Body of pancreas (tissue), 4 donors: ENCODE measurements at regions not wholly inside any gene's neighbourhood (a gene's known extent, or its start where the extent isn't known, plus 50 kb on each side); places are given as distances from the start of the nearest gene placed in this dataset.

ENCODE experiments used
- CTCF ChIP-seq, 7 experiments: fragments of 450-650 bp in 4 of 7; fragments of 200-600 bp in 3 of 7; sonication (generic) in 3 of 7; IDR thresholded peaks; one replicate each; pipeline ENCODE4 v1.5.1; 2016 to 2019; ENCODE audit warnings: antibody characterized with exemption in 7 of 7
- POLR2A ChIP-seq, 3 donors: fragments of 450-650 bp; IDR thresholded peaks; one replicate each; pipeline ENCODE4 v1.6.1; 2016; ENCODE audit warnings: antibody characterized with exemption in 3 of 3, mild to moderate bottlenecking in 2 of 3

GRCh38 chr2:198280145-198280544, 475.8 kb downstream of the PLCL1 start:
- TF ChIP-seq CTCF (IDR thresholded peaks at IDR 0.05) (no peak), POLR2A (IDR thresholded peaks at IDR 0.05) (no peak)
